ENCODE measurements at regions not wholly inside any gene's neighbourhood (a gene's known extent, or its start where the extent isn't known, plus 50 kb on each side); places are given as distances from the start of the nearest gene placed in this dataset.
"Not testable (repeated sequence)": the region's sequence is repeated elsewhere in the genome, so short reads cannot be mapped to it uniquely, and the experiment has no call there.

GRCh38 chr18:64707052-64707451 is 558.2 kb upstream of the LINC00305 start:
- no peak overlapping the region for H3K4me3 ChIP-seq (ENCODE audit: low read depth, low read length)
- no peaks in the 10 kb centered on the region for H3K9me3 ChIP-seq (ENCODE audit: control insufficient read depth, insufficient read depth, low read depth, low read length)
- H3K36me3 ChIP-seq (ENCODE audit: control insufficient read depth, insufficient read depth, low read length) = no peaks in the 10 kb centered on the region
- no peaks in the 10 kb centered on the region for H3K27me3 ChIP-seq (ENCODE audit: control insufficient read depth, insufficient read depth, low read length)
- H3K9ac ChIP-seq (ENCODE audit: low read length) = no peak overlapping the region
- no peak overlapping the region for H3K27ac ChIP-seq (ENCODE audit: low read depth, low read length)
- H3K4me1 ChIP-seq (ENCODE audit: control insufficient read depth, insufficient read depth, low read length) = no peaks in the 10 kb centered on the region

GRCh38 chr18:64699081-64699480 is 550.2 kb upstream of the LINC00305 start:
- H3K27ac ChIP-seq (ENCODE audit: low read depth, low read length) = no peak overlapping the region
- H3K4me1 ChIP-seq (ENCODE audit: control insufficient read depth, insufficient read depth, low read length) = no peaks in the 10 kb centered on the region
- H3K9ac ChIP-seq (ENCODE audit: low read length) = no peak overlapping the region
- no peaks in the 10 kb centered on the region for H3K9me3 ChIP-seq (ENCODE audit: control insufficient read depth, insufficient read depth, low read depth, low read length)
- H3K27me3 ChIP-seq (ENCODE audit: control insufficient read depth, insufficient read depth, low read length) = no peaks in the 10 kb centered on the region
- no peaks in the 10 kb centered on the region for H3K36me3 ChIP-seq (ENCODE audit: control insufficient read depth, insufficient read depth, low read length)
- no peak overlapping the region for H3K4me3 ChIP-seq (ENCODE audit: low read depth, low read length)

- Histone ChIP-seq H3K4me1 (ENCODE audit: control insufficient read depth, insufficient read depth, low read length) (no peaks in the 10 kb centered on the region), H3K4me3 (ENCODE audit: low read depth, low read length) (no peak overlapping the region), H3K36me3 (ENCODE audit: control insufficient read depth, insufficient read depth, low read length) (no peaks in the 10 kb centered on the region), H3K27me3 (ENCODE audit: control insufficient read depth, insufficient read depth, low read length) (no peaks in the 10 kb centered on the region), H3K9ac (ENCODE audit: low read length) (no peak overlapping the region), H3K27ac (ENCODE audit: low read depth, low read length) (no peak overlapping the region), H3K9me3 (ENCODE audit: control insufficient read depth, insufficient read depth, low read depth, low read length) (no peaks in the 10 kb centered on the region)
Measured at GRCh38 chr18:64695851-64696553, 547.1 kb upstream of the LINC00305 start.

DNA sequence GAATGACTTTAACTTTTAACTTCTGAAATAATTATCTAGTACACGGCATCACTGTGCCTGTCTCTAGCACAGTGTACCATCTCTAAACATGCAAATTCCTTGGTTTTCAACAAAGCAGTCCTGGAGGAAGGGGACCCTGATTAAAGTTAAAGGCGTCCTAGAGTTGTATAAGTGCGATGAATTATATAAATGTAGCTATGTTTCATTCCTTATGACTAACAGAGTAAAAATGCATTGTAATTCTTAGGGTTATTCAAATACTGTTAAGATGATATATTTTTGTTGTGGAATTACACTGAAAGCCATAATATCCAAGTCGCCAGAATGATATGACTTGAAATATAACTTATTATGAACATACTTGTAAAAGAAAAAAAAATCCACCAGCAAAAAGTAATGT is 544.9 kb upstream of the LINC00305 start:
- H3K4me3 ChIP-seq (ENCODE audit: low read depth, low read length) = no peak overlapping the region
- no peaks in the 10 kb centered on the region for H3K36me3 ChIP-seq (ENCODE audit: control insufficient read depth, insufficient read depth, low read length)
- no peak overlapping the region for H3K27ac ChIP-seq (ENCODE audit: low read depth, low read length)
- H3K9me3 ChIP-seq (ENCODE audit: control insufficient read depth, insufficient read depth, low read depth, low read length) = no peaks in the 10 kb centered on the region
- H3K4me1 ChIP-seq (ENCODE audit: control insufficient read depth, insufficient read depth, low read length) = no peaks in the 10 kb centered on the region
- H3K27me3 ChIP-seq (ENCODE audit: control insufficient read depth, insufficient read depth, low read length) = no peaks in the 10 kb centered on the region
- H3K9ac ChIP-seq (ENCODE audit: low read length) = no peak overlapping the region

GRCh38 chr18:64692826-64693225 is 543.9 kb upstream of the LINC00305 start:
- Histone ChIP-seq H3K4me1 (ENCODE audit: control insufficient read depth, insufficient read depth, low read length) (no peaks in the 10 kb centered on the region), H3K9me3 (ENCODE audit: control insufficient read depth, insufficient read depth, low read depth, low read length) (no peaks in the 10 kb centered on the region), H3K9ac (ENCODE audit: low read length) (no peak overlapping the region), H3K27ac (ENCODE audit: low read depth, low read length) (no peak overlapping the region), H3K36me3 (ENCODE audit: control insufficient read depth, insufficient read depth, low read length) (no peaks in the 10 kb centered on the region), H3K27me3 (ENCODE audit: control insufficient read depth, insufficient read depth, low read length) (no peaks in the 10 kb centered on the region), H3K4me3 (ENCODE audit: low read depth, low read length) (no peak overlapping the region)

DNA sequence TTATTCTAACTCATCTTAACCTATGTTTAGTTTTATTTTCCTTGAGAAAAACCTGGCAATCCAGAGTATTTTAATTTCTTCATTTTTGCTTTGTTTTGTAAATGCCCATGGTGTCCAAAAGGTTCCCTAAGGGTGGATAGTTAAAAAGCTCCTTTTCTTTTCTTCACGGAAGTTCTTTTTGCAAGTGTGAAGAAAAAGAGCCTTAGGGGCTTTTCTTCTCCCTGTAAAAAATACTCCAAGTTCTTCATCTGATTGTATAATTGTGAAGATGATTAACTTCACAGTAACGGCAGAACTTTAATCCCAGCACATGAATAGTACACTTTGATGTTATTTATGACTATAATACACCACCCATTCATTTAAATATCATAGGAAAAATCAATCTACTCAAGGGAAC is 530.2 kb upstream of the LINC00305 start:
- no peaks in the 10 kb centered on the region for H3K36me3 ChIP-seq (ENCODE audit: control insufficient read depth, insufficient read depth, low read length)
- H3K9me3 ChIP-seq (ENCODE audit: control insufficient read depth, insufficient read depth, low read depth, low read length) = no peaks in the 10 kb centered on the region
- no peak overlapping the region for H3K27ac ChIP-seq (ENCODE audit: low read depth, low read length)
- peaks cover 18% of the 10 kb centered on the region for H3K4me1 ChIP-seq (ENCODE audit: control insufficient read depth, insufficient read depth, low read length)
- H3K9ac ChIP-seq (ENCODE audit: low read length) = no peak overlapping the region
- H3K4me3 ChIP-seq (ENCODE audit: low read depth, low read length) = no peak overlapping the region
- H3K27me3 ChIP-seq (ENCODE audit: control insufficient read depth, insufficient read depth, low read length) = no peaks in the 10 kb centered on the region

DNA sequence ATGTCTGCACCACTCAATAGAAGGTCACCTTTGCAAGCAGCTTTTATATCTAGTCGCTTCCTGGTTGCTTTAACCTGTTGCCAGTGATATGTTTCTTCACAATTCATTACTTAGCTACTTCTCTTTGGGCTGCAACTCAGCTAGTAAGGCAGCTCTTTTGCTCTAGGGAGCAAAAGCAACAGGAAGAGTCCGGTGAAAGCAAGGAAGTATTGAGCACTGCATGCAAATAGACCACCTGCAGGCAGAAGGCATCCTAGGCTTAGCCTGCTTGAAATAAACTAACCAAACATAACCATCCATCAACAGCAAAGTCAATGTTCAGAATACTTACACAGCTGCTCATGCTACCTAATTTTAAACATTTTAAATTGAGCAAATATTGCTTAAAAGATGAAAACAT is 529.2 kb upstream of the LINC00305 start:
- H3K27me3 ChIP-seq (ENCODE audit: control insufficient read depth, insufficient read depth, low read length) = no peaks in the 10 kb centered on the region
- H3K4me3 ChIP-seq (ENCODE audit: low read depth, low read length) = no peak overlapping the region

GRCh38 chr18:64674694-64675093 is 525.8 kb upstream of the LINC00305 start:
- Histone ChIP-seq H3K27ac (ENCODE audit: low read depth, low read length) (no peak overlapping the region), H3K9me3 (ENCODE audit: control insufficient read depth, insufficient read depth, low read depth, low read length) (peaks cover 10% of the 10 kb centered on the region; the same call in 1 of the 2 replicates), H3K36me3 (ENCODE audit: control insufficient read depth, insufficient read depth, low read length) (no peaks in the 10 kb centered on the region), H3K4me1 (ENCODE audit: control insufficient read depth, insufficient read depth, low read length) (peaks cover 18% of the 10 kb centered on the region), H3K4me3 (ENCODE audit: low read depth, low read length) (no peak overlapping the region), H3K9ac (ENCODE audit: low read length) (no peak overlapping the region), H3K27me3 (ENCODE audit: control insufficient read depth, insufficient read depth, low read length) (no peaks in the 10 kb centered on the region)

More for the DNA sequence above, 529.2 kb upstream of the LINC00305 start:
- Histone ChIP-seq H3K36me3 (ENCODE audit: control insufficient read depth, insufficient read depth, low read length) (no peaks in the 10 kb centered on the region), H3K9ac (ENCODE audit: low read length) (no peak overlapping the region), H3K4me1 (ENCODE audit: control insufficient read depth, insufficient read depth, low read length) (peaks cover 18% of the 10 kb centered on the region), H3K9me3 (ENCODE audit: control insufficient read depth, insufficient read depth, low read depth, low read length) (no peaks in the 10 kb centered on the region), H3K27ac (ENCODE audit: low read depth, low read length) (no peak overlapping the region)

- peaks cover 13% of the 10 kb centered on the region for H3K4me1 ChIP-seq (ENCODE audit: control insufficient read depth, insufficient read depth, low read length)
- H3K36me3 ChIP-seq (ENCODE audit: control insufficient read depth, insufficient read depth, low read length); H3K27ac ChIP-seq (ENCODE audit: low read depth, low read length); H3K4me3 ChIP-seq (ENCODE audit: low read depth, low read length); H3K9me3 ChIP-seq (ENCODE audit: control insufficient read depth, insufficient read depth, low read depth, low read length); H3K9ac ChIP-seq (ENCODE audit: low read length); H3K27me3 ChIP-seq (ENCODE audit: control insufficient read depth, insufficient read depth, low read length): not testable (repeated sequence)
Measured at GRCh38 chr18:64671293-64671692, 522.4 kb upstream of the LINC00305 start.

GRCh38 chr18:64668461-64668962 is 519.6 kb upstream of the LINC00305 start:
- peaks cover 10% of the 10 kb centered on the region; the same call in 1 of the 2 replicates for H3K9me3 ChIP-seq (ENCODE audit: control insufficient read depth, insufficient read depth, low read depth, low read length)
- no peaks in the 10 kb centered on the region for H3K36me3 ChIP-seq (ENCODE audit: control insufficient read depth, insufficient read depth, low read length)
- peaks cover 13% of the 10 kb centered on the region for H3K4me1 ChIP-seq (ENCODE audit: control insufficient read depth, insufficient read depth, low read length)
- no peak overlapping the region for H3K9ac ChIP-seq (ENCODE audit: low read length)
- H3K27ac ChIP-seq (ENCODE audit: low read depth, low read length) = no peak overlapping the region
- H3K27me3 ChIP-seq (ENCODE audit: control insufficient read depth, insufficient read depth, low read length) = no peaks in the 10 kb centered on the region
- no peak overlapping the region for H3K4me3 ChIP-seq (ENCODE audit: low read depth, low read length)

GRCh38 chr18:64663086-64663485 is 514.2 kb upstream of the LINC00305 start:
- Histone ChIP-seq H3K9me3 (ENCODE audit: control insufficient read depth, insufficient read depth, low read depth, low read length) (no peaks in the 10 kb centered on the region), H3K9ac (ENCODE audit: low read length) (no peak overlapping the region), H3K36me3 (ENCODE audit: control insufficient read depth, insufficient read depth, low read length) (no peaks in the 10 kb centered on the region), H3K4me1 (ENCODE audit: control insufficient read depth, insufficient read depth, low read length) (peaks cover 6% of the 10 kb centered on the region), H3K4me3 (ENCODE audit: low read depth, low read length) (no peak overlapping the region), H3K27ac (ENCODE audit: low read depth, low read length) (no peak overlapping the region), H3K27me3 (ENCODE audit: control insufficient read depth, insufficient read depth, low read length) (no peaks in the 10 kb centered on the region)

All from HUES6 (cell line).